HCT116 (cell line): ENCODE measurements at regions not wholly inside any gene's neighbourhood (a gene's known extent, or its start where the extent isn't known, plus 50 kb on each side); places are given as distances from the start of the nearest gene placed in this dataset.

Source experiments
- ATAC-seq: fragments of 200-7000 bp; cut with Tn5 transposase; 2 replicates; pipeline ENCODE4 v1.9.1; 2020; ENCODE audit warnings: mild to moderate bottlenecking, moderate library complexity
- BruUV-seq: library from RNA; stranded (reverse); fragments of 400-500 nt; replicated peaks from 2 replicates; lab custom pipeline; 2021; lab: Mats Ljungman, UMichigan
- CTCF ChIA-PET: fragments of 300-600 bp; sonication (Branson Sonifier 250); formaldehyde crosslinking; loops from one replicate; lab custom pipeline; 2021; ENCODE audit warnings: antibody characterized with exemption; lab: Charles Lee
- POLR2A ChIA-PET: fragments of 300-600, 350-600 bp; sonication (Branson Sonifier 250); formaldehyde crosslinking; loops from one replicate; lab custom pipeline; 2021; ENCODE audit warnings: antibody characterized with exemption; lab: Charles Lee
- RAD21 ChIA-PET, 2 experiments: fragments of 300-600 bp; sonication (Branson Sonifier 250); formaldehyde crosslinking; loops; one replicate each; lab custom pipeline; 2023; ENCODE audit warnings: low total read pairs in 2 of 2; ENCODE audit not compliant: uncharacterized antibody in 2 of 2, unreplicated experiment in 2 of 2, low non-redundant PET in 1 of 2; lab: Charles Lee
- DNase-seq: peaks from one replicate; pipeline ENCODE4 v3.0.0-alpha.2; 2010; ENCODE audit warnings: low read depth, low spot score
- H2AFZ ChIP-seq: fragments of 200-600 bp; shearing (Covaris generic), sonication (generic); 2 replicates; pipeline ENCODE4 v1.6.1; 2017; ENCODE audit warnings: low read depth, mixed run types, mixed read lengths, antibody characterized with exemption, low read length; ENCODE audit not compliant: poor library complexity, severe bottlenecking
- H3K27ac ChIP-seq: 2 replicates; pipeline ENCODE4 v1.5.1; 2012; ENCODE audit warnings: low read depth, low read length
- H3K27me3 ChIP-seq: fragments of 200-600 bp; sonication (generic); 2 replicates; pipeline ENCODE4 v1.6.1; 2016; ENCODE audit warnings: mixed run types, low read length, mixed read lengths; ENCODE audit not compliant: insufficient read depth
- H3K36me3 ChIP-seq, 2 experiments: fragments of 200-500 bp in 1 of 2; fragments of 200-600 bp in 1 of 2; sonication (Bioruptor generic) in 1 of 2; sonication (generic) in 1 of 2; 2 replicates each; pipeline versions ENCODE4 v1.5.1 to v1.6.1; 2014 to 2016; ENCODE audit warnings: low read length in 2 of 2, inconsistent platforms in 1 of 2, mixed read lengths in 1 of 2, mixed run types in 1 of 2; ENCODE audit not compliant: insufficient read depth in 2 of 2, control insufficient read depth in 1 of 2
- H3K4me1 ChIP-seq, 2 experiments: fragments of 200-600 bp in 1 of 2; sonication (generic) in 1 of 2; 2 replicates each; pipeline versions ENCODE4 v1.5.1 to v1.6.1; 2012 to 2017; ENCODE audit warnings: low read length in 2 of 2, inconsistent platforms in 1 of 2, mild to moderate bottlenecking in 1 of 2, mixed read lengths in 1 of 2, mixed run types in 1 of 2, moderate library complexity in 1 of 2; ENCODE audit not compliant: insufficient read depth in 2 of 2, control insufficient read depth in 1 of 2
- H3K4me2 ChIP-seq: fragments of 200-600 bp; sonication (generic); 2 replicates; pipeline ENCODE4 v1.6.1; 2017; ENCODE audit warnings: mixed run types, low read length, mixed read lengths
- H3K4me3 ChIP-seq, 2 experiments: fragments of 200-600 bp in 1 of 2; sonication (generic) in 1 of 2; replicated peaks in 1 of 2; 2 replicates each; pipeline ENCODE4 v1.5.1; 2011 to 2016; ENCODE audit warnings: low read length in 2 of 2, control low read depth in 1 of 2, low read depth in 1 of 2, mild to moderate bottlenecking in 1 of 2, mixed read lengths in 1 of 2, mixed run types in 1 of 2
- H3K79me2 ChIP-seq: fragments of 200-600 bp; sonication (generic); 2 replicates; pipeline ENCODE4 v1.6.1; 2017; ENCODE audit warnings: mild to moderate bottlenecking, mixed run types, low read length, moderate library complexity, mixed read lengths; ENCODE audit not compliant: insufficient read depth
- H3K9ac ChIP-seq: fragments of 200-600 bp; sonication (generic); 2 replicates; pipeline ENCODE4 v1.6.1; 2016; ENCODE audit warnings: low read length, mixed read lengths
- H3K9me2 ChIP-seq: fragments of 200-600 bp; sonication (generic), shearing (Covaris generic); 2 replicates; pipeline ENCODE4 v1.6.1; 2017; ENCODE audit warnings: mixed run types, mild to moderate bottlenecking, moderate library complexity; ENCODE audit not compliant: insufficient read depth
- H3K9me3 ChIP-seq, 2 experiments: fragments of 200-500 bp in 1 of 2; fragments of 200-600 bp in 1 of 2; sonication (Bioruptor generic) in 1 of 2; sonication (generic) in 1 of 2; 2 replicates each; pipeline ENCODE4 v1.6.1; 2014 to 2017; ENCODE audit warnings: low read length in 2 of 2, mixed read lengths in 2 of 2, inconsistent platforms in 1 of 2, low read depth in 1 of 2, mild to moderate bottlenecking in 1 of 2, mixed run types in 1 of 2, moderate library complexity in 1 of 2; ENCODE audit not compliant: control insufficient read depth in 1 of 2, insufficient read depth in 1 of 2
- H4K20me1 ChIP-seq: fragments of 200-600 bp; sonication (generic), shearing (Covaris generic); 2 replicates; pipeline ENCODE4 v1.6.1; 2017; ENCODE audit warnings: mixed run types, mild to moderate bottlenecking, moderate library complexity; ENCODE audit not compliant: insufficient read depth
- CEBPB ChIP-seq: IDR thresholded peaks from 2 replicates; pipeline ENCODE4 v1.6.1; 2012; ENCODE audit warnings: low read depth
- EGR1 ChIP-seq: IDR thresholded peaks from 2 replicates; pipeline ENCODE4 v1.6.1; 2012; ENCODE audit warnings: low read depth
- ELF1 ChIP-seq: IDR thresholded peaks from 2 replicates; pipeline ENCODE4 v1.6.1; 2012; ENCODE audit warnings: low read depth, borderline replicate concordance
- EZH2 ChIP-seq: fragments of 200-600 bp; sonication (generic); IDR thresholded peaks from 2 replicates; pipeline ENCODE4 v1.6.1; 2017; ENCODE audit warnings: antibody characterized with exemption, mixed run types
- EZH2phosphoT487 ChIP-seq: fragments of 200-600 bp; IDR thresholded peaks from 2 replicates; pipeline ENCODE4 v1.6.1; 2018; ENCODE audit warnings: antibody characterized with exemption, borderline replicate concordance
- FOSL1 ChIP-seq: IDR thresholded peaks from 2 replicates; pipeline ENCODE4 v1.6.1; 2012; ENCODE audit warnings: low read depth
- MAX ChIP-seq: IDR thresholded peaks from 2 replicates; pipeline ENCODE4 v1.6.1; 2012
- POLR2A ChIP-seq: IDR thresholded peaks from 2 replicates; pipeline ENCODE4 v1.7.0; 2011; ENCODE audit warnings: borderline replicate concordance; ENCODE audit not compliant: insufficient read depth, insufficient read length; ENCODE audit errors: extremely low read depth
- POLR2AphosphoS5 ChIP-seq: IDR thresholded peaks from 2 replicates; pipeline ENCODE4 v1.6.1; 2011; ENCODE audit warnings: mild to moderate bottlenecking, low read depth, low read length, moderate library complexity
- RAD21 ChIP-seq: IDR thresholded peaks from 2 replicates; pipeline ENCODE4 v1.6.1; 2012; ENCODE audit warnings: low read depth, mild to moderate bottlenecking
- SIN3A ChIP-seq: IDR thresholded peaks from 2 replicates; pipeline ENCODE4 v1.6.1; 2012; ENCODE audit warnings: low read depth
- SRF ChIP-seq: IDR thresholded peaks from 2 replicates; pipeline ENCODE4 v1.6.1; 2012; ENCODE audit warnings: low read depth
- TCF7L2 ChIP-seq: IDR thresholded peaks from 2 replicates; pipeline ENCODE4 v1.7.0; 2011; ENCODE audit warnings: borderline replicate concordance, inconsistent platforms; ENCODE audit not compliant: insufficient read depth, insufficient read length; ENCODE audit errors: extremely low read depth
- YY1 ChIP-seq: IDR thresholded peaks from 2 replicates; pipeline ENCODE4 v1.6.1; 2011; ENCODE audit warnings: low read length, low read depth, moderate library complexity, mild to moderate bottlenecking; ENCODE audit not compliant: insufficient replicate concordance; ENCODE audit errors: extremely low read depth
- ZFX ChIP-seq: fragments of 450-650 bp; IDR thresholded peaks from 2 replicates; pipeline ENCODE4 v1.6.1; 2017
- intact Hi-C: fragments of 100-400 bp; cut with micrococcal nuclease; formaldehyde crosslinking; loops from 2 replicates; pipeline ENCODE4 v1.10.0; 2022
- TF ChIP-seq, protein P1 (sequence below), 3 experiments: fragments of 200-600 bp in 1 of 3; sonication (generic) in 1 of 3; IDR thresholded peaks in 2 of 3; conservative IDR thresholded peaks in 1 of 3; 2 replicates each; pipeline ENCODE4 v1.5.1; 2012 to 2017; ENCODE audit warnings: low read depth in 2 of 3, low read length in 2 of 3, antibody characterized with exemption in 1 of 3, borderline replicate concordance in 1 of 3, control low read depth in 1 of 3, mild to moderate bottlenecking in 1 of 3, mixed read lengths in 1 of 3, mixed run types in 1 of 3, moderate library complexity in 1 of 3; ENCODE audit not compliant: insufficient read depth in 1 of 3
- TF ChIP-seq, protein P2 (sequence below): IDR thresholded peaks from 2 replicates; pipeline ENCODE4 v1.6.1; 2011; ENCODE audit warnings: mild to moderate bottlenecking, low read length, moderate library complexity; ENCODE audit not compliant: insufficient replicate concordance; ENCODE audit errors: extremely low read depth

DNA sequence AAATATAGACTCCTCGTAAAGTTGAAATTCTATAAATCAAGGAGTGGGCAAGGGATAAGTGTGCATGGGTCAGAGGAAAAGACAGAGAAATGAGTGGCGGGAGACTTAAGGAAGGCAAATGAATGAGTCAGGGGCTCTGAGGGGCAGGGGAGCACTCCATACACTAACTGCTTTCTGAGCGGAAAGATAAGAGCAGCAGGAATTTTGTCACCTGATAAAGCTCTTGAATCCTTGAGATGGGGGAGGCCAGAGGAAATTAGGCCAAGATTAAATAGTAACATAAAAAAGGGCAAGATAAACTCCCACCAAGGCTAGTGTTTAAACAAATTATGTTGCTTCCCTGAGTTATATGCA is 191.0 kb upstream of the S1PR3 start:
- RAD21 ChIA-PET = no interaction called here
- intact Hi-C loops = no loop called here

DNA sequence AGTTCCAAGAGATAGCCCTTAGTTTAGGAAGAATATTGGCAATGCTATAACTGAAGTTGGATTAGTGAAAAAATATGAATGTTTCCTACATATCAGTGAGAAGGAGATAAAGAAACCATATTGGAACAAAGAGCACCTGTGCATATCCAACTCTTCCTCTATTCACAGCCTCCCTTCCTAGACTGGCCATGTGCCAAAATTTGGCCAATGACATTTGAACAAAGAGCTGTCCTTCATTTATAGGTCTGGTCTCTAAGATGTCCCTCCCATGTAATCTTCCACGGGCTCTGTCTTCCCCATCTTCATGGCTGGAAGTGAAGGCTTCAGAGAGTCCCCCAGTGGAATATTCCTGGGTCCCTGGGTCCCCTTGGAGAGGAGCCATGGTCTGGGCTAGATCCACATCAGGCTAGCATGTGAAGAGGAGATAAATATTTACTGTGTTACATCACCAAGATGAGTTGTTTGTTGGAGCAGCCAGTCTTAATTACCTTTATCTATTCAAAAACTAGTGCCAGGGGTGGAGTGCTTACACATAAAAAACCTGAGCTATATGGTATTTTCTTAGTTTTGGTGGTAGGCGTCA is 190.0 kb upstream of the S1PR3 start:
- H3K9ac ChIP-seq = no peak overlapping the region
- ChIA-PET CTCF (no interaction called here), POLR2A (no interaction called here), RAD21 (no interaction called here)
- no peak overlapping the region for H3K4me2 ChIP-seq
- DNase-seq = no peak
- intact Hi-C loops = no loop called here
- no peak overlapping the region for H3K4me3 ChIP-seq
- H2AFZ ChIP-seq = no peak overlapping the region
- H3K36me3 ChIP-seq = no peaks in the 10 kb centered on the region
- TF ChIP-seq POLR2A (no peak), YY1 (no peak), CEBPB (no peak), EGR1 (no peak), EZH2 (no peak), POLR2AphosphoS5 (no peak), RAD21 (no peak), SRF (no peak), EZH2phosphoT487 (no peak), FOSL1 (no peak), TCF7L2 (no peak), SIN3A (no peak), MAX (no peak), ZFX (no peak), ELF1 (no peak)
- TF ChIP-seq, protein P1, sequence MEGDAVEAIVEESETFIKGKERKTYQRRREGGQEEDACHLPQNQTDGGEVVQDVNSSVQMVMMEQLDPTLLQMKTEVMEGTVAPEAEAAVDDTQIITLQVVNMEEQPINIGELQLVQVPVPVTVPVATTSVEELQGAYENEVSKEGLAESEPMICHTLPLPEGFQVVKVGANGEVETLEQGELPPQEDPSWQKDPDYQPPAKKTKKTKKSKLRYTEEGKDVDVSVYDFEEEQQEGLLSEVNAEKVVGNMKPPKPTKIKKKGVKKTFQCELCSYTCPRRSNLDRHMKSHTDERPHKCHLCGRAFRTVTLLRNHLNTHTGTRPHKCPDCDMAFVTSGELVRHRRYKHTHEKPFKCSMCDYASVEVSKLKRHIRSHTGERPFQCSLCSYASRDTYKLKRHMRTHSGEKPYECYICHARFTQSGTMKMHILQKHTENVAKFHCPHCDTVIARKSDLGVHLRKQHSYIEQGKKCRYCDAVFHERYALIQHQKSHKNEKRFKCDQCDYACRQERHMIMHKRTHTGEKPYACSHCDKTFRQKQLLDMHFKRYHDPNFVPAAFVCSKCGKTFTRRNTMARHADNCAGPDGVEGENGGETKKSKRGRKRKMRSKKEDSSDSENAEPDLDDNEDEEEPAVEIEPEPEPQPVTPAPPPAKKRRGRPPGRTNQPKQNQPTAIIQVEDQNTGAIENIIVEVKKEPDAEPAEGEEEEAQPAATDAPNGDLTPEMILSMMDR (IDR thresholded peaks at IDR 0.05 in 2 of 3, conservative IDR thresholded peaks at IDR 0.05 in 1 of 3; ENCODE audit: borderline replicate concordance in 1 of 3, insufficient read depth in 1 of 3, low read depth in 2 of 3, low read length in 2 of 3) = no peak
- TF ChIP-seq, protein P2, sequence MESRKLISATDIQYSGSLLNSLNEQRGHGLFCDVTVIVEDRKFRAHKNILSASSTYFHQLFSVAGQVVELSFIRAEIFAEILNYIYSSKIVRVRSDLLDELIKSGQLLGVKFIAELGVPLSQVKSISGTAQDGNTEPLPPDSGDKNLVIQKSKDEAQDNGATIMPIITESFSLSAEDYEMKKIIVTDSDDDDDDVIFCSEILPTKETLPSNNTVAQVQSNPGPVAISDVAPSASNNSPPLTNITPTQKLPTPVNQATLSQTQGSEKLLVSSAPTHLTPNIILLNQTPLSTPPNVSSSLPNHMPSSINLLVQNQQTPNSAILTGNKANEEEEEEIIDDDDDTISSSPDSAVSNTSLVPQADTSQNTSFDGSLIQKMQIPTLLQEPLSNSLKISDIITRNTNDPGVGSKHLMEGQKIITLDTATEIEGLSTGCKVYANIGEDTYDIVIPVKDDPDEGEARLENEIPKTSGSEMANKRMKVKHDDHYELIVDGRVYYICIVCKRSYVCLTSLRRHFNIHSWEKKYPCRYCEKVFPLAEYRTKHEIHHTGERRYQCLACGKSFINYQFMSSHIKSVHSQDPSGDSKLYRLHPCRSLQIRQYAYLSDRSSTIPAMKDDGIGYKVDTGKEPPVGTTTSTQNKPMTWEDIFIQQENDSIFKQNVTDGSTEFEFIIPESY = no peak
- H3K4me1 ChIP-seq = no peaks in the 10 kb centered on the region
- no TSS peak for BruUV-seq
- no peaks in the 10 kb centered on the region for H3K9me2 ChIP-seq
- no peaks in the 10 kb centered on the region for H3K79me2 ChIP-seq
- no peaks in the 10 kb centered on the region for H3K27me3 ChIP-seq
- no peaks in the 10 kb centered on the region for H4K20me1 ChIP-seq
- no peak overlapping the region for H3K27ac ChIP-seq
- ATAC-seq = no peak
- no peaks in the 10 kb centered on the region for H3K9me3 ChIP-seq

More for the DNA sequence above, 191.0 kb upstream of the S1PR3 start:
- no peaks in the 10 kb centered on the region for H3K4me1 ChIP-seq
- DNase-seq = no peak
- no peak overlapping the region for H3K4me3 ChIP-seq
- H3K36me3 ChIP-seq = no peaks in the 10 kb centered on the region
- BruUV-seq = no TSS peak
- no peaks in the 10 kb centered on the region for H3K79me2 ChIP-seq
- H3K4me2 ChIP-seq = no peak overlapping the region
- ChIA-PET POLR2A (no interaction called here), CTCF (no interaction called here)
- H3K27ac ChIP-seq = no peak overlapping the region
- H3K9ac ChIP-seq = no peak overlapping the region
- no peaks in the 10 kb centered on the region for H3K9me2 ChIP-seq
- no peak for ATAC-seq
- H3K27me3 ChIP-seq = no peaks in the 10 kb centered on the region
- H2AFZ ChIP-seq = no peak overlapping the region
- no peaks in the 10 kb centered on the region for H4K20me1 ChIP-seq
- no peaks in the 10 kb centered on the region for H3K9me3 ChIP-seq
- no peak for TF ChIP-seq CEBPB
- TF ChIP-seq POLR2AphosphoS5 = no peak
